ENCODE measurements at regions not wholly inside any gene's neighbourhood (a gene's known extent, or its start where the extent isn't known, plus 50 kb on each side); places are given as distances from the start of the nearest gene placed in this dataset.

DNA sequence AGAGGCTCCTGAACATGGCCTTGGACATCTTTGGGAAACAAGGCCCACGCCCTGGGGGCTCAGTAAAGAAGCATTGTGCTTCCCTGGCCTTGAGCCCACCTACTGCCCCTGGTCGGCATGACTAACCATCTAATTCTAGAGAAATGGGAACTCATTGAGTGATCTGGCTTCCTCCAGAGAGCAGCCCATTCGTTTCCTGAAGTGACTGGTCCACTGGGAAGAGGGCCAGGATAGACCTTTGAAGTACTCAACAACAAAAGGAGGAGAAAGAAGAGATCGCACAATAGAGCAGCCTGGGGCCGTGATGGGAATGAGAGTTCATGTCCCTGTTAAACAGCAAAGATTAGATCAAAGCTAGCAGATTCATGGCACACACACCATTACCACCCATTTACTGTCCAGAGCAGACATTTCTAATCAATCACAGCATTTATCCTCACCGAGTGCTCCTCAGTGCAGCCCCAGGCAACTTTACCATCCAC is 514.4 kb upstream of the PROK2 start:
- Histone ChIP-seq H2AFZ (no peak overlapping the region), H4K20me1 (ENCODE audit: insufficient read depth) (no peaks in the 10 kb centered on the region), H3K79me2 (ENCODE audit: low read depth) (no peaks in the 10 kb centered on the region), H3K4me3 (no peak overlapping the region), H3K27me3 (ENCODE audit: insufficient read depth, low read depth) (no peaks in the 10 kb centered on the region), H3K9me3 (ENCODE audit: insufficient read depth, low read depth) (no peaks in the 10 kb centered on the region), H3K27ac (no peak overlapping the region), H3F3A (ENCODE audit: insufficient read depth, low read depth) (no peaks in the 10 kb centered on the region), H3K4me1 (replicated peaks; ENCODE audit: insufficient read depth) (no peaks in the 10 kb centered on the region), H3K36me3 (ENCODE audit: low read depth) (no peaks in the 10 kb centered on the region), H3K9me2 (ENCODE audit: insufficient read depth) (no peaks in the 10 kb centered on the region), H3K4me2 (no peak overlapping the region)
- DNase-seq = no peak
- TF ChIP-seq, protein P1, sequence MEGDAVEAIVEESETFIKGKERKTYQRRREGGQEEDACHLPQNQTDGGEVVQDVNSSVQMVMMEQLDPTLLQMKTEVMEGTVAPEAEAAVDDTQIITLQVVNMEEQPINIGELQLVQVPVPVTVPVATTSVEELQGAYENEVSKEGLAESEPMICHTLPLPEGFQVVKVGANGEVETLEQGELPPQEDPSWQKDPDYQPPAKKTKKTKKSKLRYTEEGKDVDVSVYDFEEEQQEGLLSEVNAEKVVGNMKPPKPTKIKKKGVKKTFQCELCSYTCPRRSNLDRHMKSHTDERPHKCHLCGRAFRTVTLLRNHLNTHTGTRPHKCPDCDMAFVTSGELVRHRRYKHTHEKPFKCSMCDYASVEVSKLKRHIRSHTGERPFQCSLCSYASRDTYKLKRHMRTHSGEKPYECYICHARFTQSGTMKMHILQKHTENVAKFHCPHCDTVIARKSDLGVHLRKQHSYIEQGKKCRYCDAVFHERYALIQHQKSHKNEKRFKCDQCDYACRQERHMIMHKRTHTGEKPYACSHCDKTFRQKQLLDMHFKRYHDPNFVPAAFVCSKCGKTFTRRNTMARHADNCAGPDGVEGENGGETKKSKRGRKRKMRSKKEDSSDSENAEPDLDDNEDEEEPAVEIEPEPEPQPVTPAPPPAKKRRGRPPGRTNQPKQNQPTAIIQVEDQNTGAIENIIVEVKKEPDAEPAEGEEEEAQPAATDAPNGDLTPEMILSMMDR (conservative IDR thresholded peaks at IDR 0.05) = no peak
- no peak for TF ChIP-seq EZH2 (IDR thresholded peaks at IDR 0.05; ENCODE audit: low read depth)
- ChIA-PET POLR2A (ENCODE audit: unreplicated experiment) (no interaction called here), CTCF (no interaction called here)
- intact Hi-C loops (cut with micrococcal nuclease; ENCODE audit: unreplicated experiment) = no loop called here
- no TSS peak for BruUV-seq (replicated peaks)

DNA sequence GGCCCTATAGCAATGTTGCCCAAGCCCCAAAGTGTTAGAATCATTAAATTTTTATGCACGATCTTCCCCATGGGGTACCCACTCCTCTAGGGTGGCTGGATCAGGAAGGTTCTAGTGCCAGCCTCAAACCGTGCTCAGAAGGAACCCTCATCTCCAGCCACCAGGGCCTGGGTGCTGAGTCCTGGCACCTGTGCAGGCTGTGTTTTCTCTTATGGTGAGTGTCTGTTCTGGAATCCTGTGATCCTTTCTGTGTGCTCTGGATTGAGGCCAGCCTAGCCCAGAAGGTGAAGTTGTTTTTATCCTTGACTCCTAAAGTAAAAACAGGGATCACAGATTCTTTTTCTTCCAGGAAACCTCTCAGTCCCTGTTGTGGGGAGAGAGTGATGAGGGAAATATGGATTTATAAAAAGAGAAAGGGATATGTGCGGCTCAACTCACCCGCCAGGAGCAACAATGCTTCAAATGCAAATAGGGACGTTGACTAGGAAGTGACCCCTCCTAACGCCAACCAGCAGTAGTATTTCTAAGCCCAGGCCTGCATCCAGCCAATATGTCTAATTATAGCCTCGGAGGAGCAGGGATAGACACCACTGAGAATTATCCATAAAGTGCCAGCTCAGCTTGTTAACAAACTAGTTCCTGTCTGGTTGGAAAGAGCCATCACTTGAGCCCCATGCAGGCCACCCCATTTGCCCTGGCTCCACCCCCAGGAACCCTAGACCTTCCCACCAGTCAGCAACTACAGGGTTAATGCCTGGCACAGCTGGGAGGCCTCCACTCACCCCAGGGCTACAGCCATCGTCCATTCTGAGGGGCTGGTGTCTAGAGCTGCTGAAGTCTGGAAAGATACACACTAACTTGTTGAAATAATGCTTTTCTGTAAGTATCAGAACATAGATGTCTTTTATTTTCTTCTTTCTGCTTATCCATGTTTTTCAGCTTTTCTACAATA is 513.5 kb upstream of the PROK2 start:
- Histone ChIP-seq H3K27ac (no peak overlapping the region), H4K20me1 (ENCODE audit: insufficient read depth) (no peaks in the 10 kb centered on the region), H3K4me3 (no peak overlapping the region), H3K4me1 (replicated peaks; ENCODE audit: insufficient read depth) (no peaks in the 10 kb centered on the region), H2AFZ (no peak overlapping the region), H3K27me3 (ENCODE audit: insufficient read depth, low read depth) (no peaks in the 10 kb centered on the region), H3F3A (ENCODE audit: insufficient read depth, low read depth) (no peaks in the 10 kb centered on the region), H3K4me2 (no peak overlapping the region), H3K9me3 (ENCODE audit: insufficient read depth, low read depth) (no peaks in the 10 kb centered on the region), H3K36me3 (ENCODE audit: low read depth) (no peaks in the 10 kb centered on the region), H3K9me2 (ENCODE audit: insufficient read depth) (no peaks in the 10 kb centered on the region), H3K79me2 (ENCODE audit: low read depth) (no peaks in the 10 kb centered on the region)
- ChIA-PET POLR2A (ENCODE audit: unreplicated experiment) (no interaction called here), CTCF (no interaction called here)
- intact Hi-C loops (cut with micrococcal nuclease; ENCODE audit: unreplicated experiment) = no loop called here
- no peak for DNase-seq
- no peak for TF ChIP-seq EZH2 (IDR thresholded peaks at IDR 0.05; ENCODE audit: low read depth)
- TF ChIP-seq, protein P1 (conservative IDR thresholded peaks at IDR 0.05) = no peak
- no TSS peak for BruUV-seq (replicated peaks)

DNA sequence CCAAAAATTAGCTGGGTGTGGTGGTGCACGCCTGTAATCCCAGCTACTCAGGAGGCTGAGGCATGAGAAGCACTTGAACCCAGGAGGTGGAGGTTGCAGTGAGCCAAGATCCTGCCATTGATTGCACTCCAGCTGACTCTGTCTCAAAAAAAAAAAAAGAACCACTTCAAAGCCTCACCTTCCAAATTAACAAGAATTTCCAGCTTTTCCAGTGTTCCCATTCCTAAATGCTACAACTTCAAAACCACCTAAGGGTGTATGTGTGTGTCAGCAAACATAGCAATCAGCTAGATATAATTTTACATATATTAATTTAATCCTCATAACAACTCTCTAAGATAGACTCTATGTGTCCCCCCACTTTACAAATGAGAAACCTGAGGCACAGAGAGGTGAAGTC is 512.5 kb upstream of the PROK2 start:
- no peak overlapping the region for H3K4me2 ChIP-seq
- H3K9me3 ChIP-seq (ENCODE audit: insufficient read depth, low read depth) = no peaks in the 10 kb centered on the region
- no peaks in the 10 kb centered on the region for H3K36me3 ChIP-seq (ENCODE audit: low read depth)
- no TSS peak for BruUV-seq (replicated peaks)
- TF ChIP-seq EZH2 (IDR thresholded peaks at IDR 0.05; ENCODE audit: low read depth) = no peak
- TF ChIP-seq, protein P1 (conservative IDR thresholded peaks at IDR 0.05) = no peak
- POLR2A ChIA-PET (ENCODE audit: unreplicated experiment) = interaction anchor here (0.6 kb wide), 1 partner anchor 507 kb away, joined by 4 read pairs; no protein-coding TSS in a partner anchor
- no peaks in the 10 kb centered on the region for H3K9me2 ChIP-seq (ENCODE audit: insufficient read depth)
- intact Hi-C loops (cut with micrococcal nuclease; ENCODE audit: unreplicated experiment) = no loop called here
- no peak overlapping the region for H3K27ac ChIP-seq
- H2AFZ ChIP-seq = no peak overlapping the region
- CTCF ChIA-PET = no interaction called here
- no peaks in the 10 kb centered on the region for H3F3A ChIP-seq (ENCODE audit: insufficient read depth, low read depth)
- DNase-seq = no peak
- H3K4me3 ChIP-seq = no peak overlapping the region
- H3K27me3 ChIP-seq (ENCODE audit: insufficient read depth, low read depth) = no peaks in the 10 kb centered on the region
- H4K20me1 ChIP-seq (ENCODE audit: insufficient read depth) = no peaks in the 10 kb centered on the region
- H3K4me1 ChIP-seq (replicated peaks; ENCODE audit: insufficient read depth) = no peaks in the 10 kb centered on the region
- no peaks in the 10 kb centered on the region for H3K79me2 ChIP-seq (ENCODE audit: low read depth)
